A172 (cell line): ENCODE measurements at regions not wholly inside any gene's neighbourhood (a gene's known extent, or its start where the extent isn't known, plus 50 kb on each side); places are given as distances from the start of the nearest gene placed in this dataset.
"Not testable (repeated sequence)": the region's sequence is repeated elsewhere in the genome, so short reads cannot be mapped to it uniquely, and the experiment has no call there.

Experiments
- DNase-seq: peaks from one replicate; pipeline ENCODE4 v3.0.0-alpha.2; 2015; ENCODE audit warnings: low spot score

- no peak for DNase-seq
Observed at GRCh38 chr11:24375931-24376330, 120.9 kb upstream of the LUZP2 start.

- DNase-seq: no peak
Observed at GRCh38 chr11:24383137-24383536, 113.7 kb upstream of the LUZP2 start.

- no peak for DNase-seq
Observed at GRCh38 chr11:24384240-24384639, 112.6 kb upstream of the LUZP2 start.

- peak; percentile 29 for DNase-seq
Observed at GRCh38 chr11:24386546-24387397, 110.1 kb upstream of the LUZP2 start.

GRCh38 chr11:24389575-24389974 lies 107.3 kb upstream of the LUZP2 start:
- no peak for DNase-seq

GRCh38 chr11:24390016-24390415 lies 106.8 kb upstream of the LUZP2 start:
- no peak for DNase-seq

- no peak for DNase-seq
Observed at GRCh38 chr11:24390762-24391161, 106.1 kb upstream of the LUZP2 start.

GRCh38 chr11:24391167-24391566 lies 105.7 kb upstream of the LUZP2 start:
- peak; percentile 43 for DNase-seq

GRCh38 chr11:24400059-24400665 lies 96.7 kb upstream of the LUZP2 start:
- no peak for DNase-seq

GRCh38 chr11:24406389-24406788 lies 90.5 kb upstream of the LUZP2 start:
- DNase-seq: no peak

GRCh38 chr11:24406980-24407379 lies 89.9 kb upstream of the LUZP2 start:
- DNase-seq: no peak

- no peak for DNase-seq
Observed at GRCh38 chr11:24407733-24408132, 89.1 kb upstream of the LUZP2 start.

GRCh38 chr11:24408202-24408601 lies 88.7 kb upstream of the LUZP2 start:
- no peak for DNase-seq

GRCh38 chr11:24411791-24412190 lies 85.1 kb upstream of the LUZP2 start:
- DNase-seq: no peak

GRCh38 chr11:24412722-24413121 lies 84.1 kb upstream of the LUZP2 start:
- no peak for DNase-seq

- no peak for DNase-seq
Observed at GRCh38 chr11:24413391-24413790, 83.5 kb upstream of the LUZP2 start.

- DNase-seq: not testable (repeated sequence)
Observed at GRCh38 chr11:24415955-24416636, 80.8 kb upstream of the LUZP2 start.

GRCh38 chr11:24421766-24422165 lies 75.1 kb upstream of the LUZP2 start:
- DNase-seq: no peak

- no peak for DNase-seq
Observed at GRCh38 chr11:24422376-24422775, 74.5 kb upstream of the LUZP2 start.

GRCh38 chr11:24437123-24437522 lies 59.7 kb upstream of the LUZP2 start:
- no peak for DNase-seq
